Urothelium cell line (cell line): ENCODE measurements at regions not wholly inside any gene's neighbourhood (a gene's known extent, or its start where the extent isn't known, plus 50 kb on each side); places are given as distances from the start of the nearest gene placed in this dataset.

Source experiments
- DNase-seq: peaks from one replicate; pipeline ENCODE4 v3.0.0; 2011; ENCODE audit warnings: low spot score, mixed read lengths
- FAIRE-seq: peaks from 2 replicates; lab custom pipeline; 2011; peaks lifted over from hg19 to GRCh38; lab: Jason Lieb, UNC

GRCh38 chr15:98440917-98441316 lies 207.4 kb upstream of the IGF1R start:
- FAIRE-seq: no peak
- DNase-seq: no peak

- FAIRE-seq (no peak), DNase-seq (no peak)
These were observed 206.7 kb upstream of the IGF1R start for GRCh38 chr15:98441599-98441998.

- DNase-seq: peak; percentile 86
- peak; percentile 67 for FAIRE-seq
These were observed 205.9 kb upstream of the IGF1R start for GRCh38 chr15:98442379-98442833.

- no peak for FAIRE-seq
- DNase-seq: no peak
These were observed 205.4 kb upstream of the IGF1R start for GRCh38 chr15:98442901-98443300.

GRCh38 chr15:98443526-98443925 lies 204.8 kb upstream of the IGF1R start:
- FAIRE-seq: no peak
- no peak for DNase-seq

GRCh38 chr15:98444138-98444537 lies 204.2 kb upstream of the IGF1R start:
- no peak for FAIRE-seq
- no peak for DNase-seq

- FAIRE-seq (no peak), DNase-seq (no peak)
These were observed 203.0 kb upstream of the IGF1R start for GRCh38 chr15:98445315-98445714.

GRCh38 chr15:98446083-98446482 lies 202.3 kb upstream of the IGF1R start:
- no peak for FAIRE-seq

GRCh38 chr15:98447069-98447468 lies 201.3 kb upstream of the IGF1R start:
- DNase-seq (no peak), FAIRE-seq (no peak)

More at GRCh38 chr15:98446083-98446482, 202.3 kb upstream of the IGF1R start:
- DNase-seq: no peak

GRCh38 chr15:98451236-98451635 lies 197.1 kb upstream of the IGF1R start:
- FAIRE-seq (no peak), DNase-seq (no peak)

- FAIRE-seq (no peak), DNase-seq (no peak)
These were observed 196.1 kb upstream of the IGF1R start for GRCh38 chr15:98452238-98452637.

GRCh38 chr15:98455904-98456303 lies 192.4 kb upstream of the IGF1R start:
- DNase-seq (no peak), FAIRE-seq (no peak)

- DNase-seq (no peak), FAIRE-seq (no peak)
These were observed 171.8 kb upstream of the IGF1R start for GRCh38 chr15:98476559-98476958.

- FAIRE-seq: no peak
- no peak for DNase-seq
These were observed 167.5 kb upstream of the IGF1R start for GRCh38 chr15:98480844-98481243.

GRCh38 chr15:98483575-98484130 lies 164.7 kb upstream of the IGF1R start:
- no peak for FAIRE-seq
- DNase-seq: no peak

- FAIRE-seq: no peak
- DNase-seq: no peak
These were observed 163.4 kb upstream of the IGF1R start for GRCh38 chr15:98484914-98485313.

- DNase-seq (no peak), FAIRE-seq (no peak)
These were observed 162.9 kb upstream of the IGF1R start for GRCh38 chr15:98485451-98485850.

- FAIRE-seq: no peak
- no peak for DNase-seq
These were observed 154.3 kb upstream of the IGF1R start for GRCh38 chr15:98493966-98494511.

- FAIRE-seq: peak; percentile 27
- no peak for DNase-seq
These were observed 147.1 kb upstream of the IGF1R start for GRCh38 chr15:98501192-98501591.

GRCh38 chr15:98501632-98502031 lies 146.7 kb upstream of the IGF1R start:
- DNase-seq (no peak), FAIRE-seq (no peak)

GRCh38 chr15:98503970-98504369 lies 144.4 kb upstream of the IGF1R start:
- no peak for FAIRE-seq

GRCh38 chr15:98504998-98505397 lies 143.3 kb upstream of the IGF1R start:
- FAIRE-seq (no peak), DNase-seq (no peak)

More at GRCh38 chr15:98503970-98504369, 144.4 kb upstream of the IGF1R start:
- no peak for DNase-seq

GRCh38 chr15:98505611-98506031 lies 142.7 kb upstream of the IGF1R start:
- no peak for FAIRE-seq
- DNase-seq: no peak
